ENCODE measurements at regions not wholly inside any gene's neighbourhood (a gene's known extent, or its start where the extent isn't known, plus 50 kb on each side); places are given as distances from the start of the nearest gene placed in this dataset.

DNA sequence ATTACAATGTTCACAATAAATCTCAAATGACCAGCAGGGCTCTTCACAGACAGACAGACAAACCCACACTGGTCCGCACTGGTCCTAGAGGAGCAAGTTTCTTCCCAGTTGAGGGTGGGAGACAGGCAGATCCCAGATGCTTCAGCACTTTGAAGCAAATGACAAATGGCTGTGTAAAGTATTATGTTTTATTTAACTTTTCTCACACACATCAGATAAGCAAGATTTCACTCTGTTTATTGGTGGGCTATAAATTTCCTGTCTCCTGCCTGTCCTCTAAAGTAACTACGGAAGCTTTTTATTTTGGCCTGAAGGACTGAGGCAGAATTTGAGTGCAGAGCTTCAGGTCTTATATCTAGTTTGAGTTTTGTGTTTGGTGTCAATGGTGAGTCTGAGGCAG is 174.7 kb upstream of the MTNR1B start:
- 89% methylated on average over 2 of the region's 2 CpGs; no CpG with 5 or more reads in 1 of the 2 experiments for WGBS, 2 experiments (ENCODE audit: extremely low coverage in 1 of 2, insufficient coverage in 1 of 2, insufficient read length in 1 of 2, insufficient replicate concordance in 2 of 2, low coverage in 1 of 2, low lambda C conversion rate in 2 of 2, missing lambda C conversion rate in 1 of 2)
- no peak for DNase-seq (ENCODE audit: low read depth in 1 of 2, low spot score in 2 of 2)
- TF ChIP-seq, protein P1, sequence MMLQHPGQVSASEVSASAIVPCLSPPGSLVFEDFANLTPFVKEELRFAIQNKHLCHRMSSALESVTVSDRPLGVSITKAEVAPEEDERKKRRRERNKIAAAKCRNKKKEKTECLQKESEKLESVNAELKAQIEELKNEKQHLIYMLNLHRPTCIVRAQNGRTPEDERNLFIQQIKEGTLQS (IDR thresholded peaks at IDR 0.05; ENCODE audit: insufficient read depth, low read depth, low read length), result no peak
- TF ChIP-seq, protein P2, sequence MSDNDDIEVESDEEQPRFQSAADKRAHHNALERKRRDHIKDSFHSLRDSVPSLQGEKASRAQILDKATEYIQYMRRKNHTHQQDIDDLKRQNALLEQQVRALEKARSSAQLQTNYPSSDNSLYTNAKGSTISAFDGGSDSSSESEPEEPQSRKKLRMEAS (IDR thresholded peaks at IDR 0.05), result no peak
- no peak for TF ChIP-seq SP1 (IDR thresholded peaks at IDR 0.05; ENCODE audit: low read depth, low read length)
- no peak for TF ChIP-seq TBP (IDR thresholded peaks at IDR 0.05; ENCODE audit: low read depth, low read length)
- no peak for TF ChIP-seq EP300 (IDR thresholded peaks at IDR 0.05; ENCODE audit: borderline replicate concordance in 1 of 2, low read depth in 2 of 2, low read length in 2 of 2)
- TF ChIP-seq HDAC6 (IDR thresholded peaks at IDR 0.05; ENCODE audit: low read depth, low read length), result no peak
- TF ChIP-seq NANOG (IDR thresholded peaks at IDR 0.05; ENCODE audit: insufficient read depth, low read depth, low read length, poor library complexity, severe bottlenecking), result no peak
- TF ChIP-seq SP2 (IDR thresholded peaks at IDR 0.05; ENCODE audit: low read length), result no peak
- TF ChIP-seq POLR2AphosphoS5 (IDR thresholded peaks at IDR 0.05; ENCODE audit: low read depth, low read length), result no peak
- no peak for TF ChIP-seq SIX5 (IDR thresholded peaks at IDR 0.05; ENCODE audit: low read depth, low read length)
- no peak for TF ChIP-seq SRF (IDR thresholded peaks at IDR 0.05; ENCODE audit: low read depth, low read length)
- TF ChIP-seq, protein P3, sequence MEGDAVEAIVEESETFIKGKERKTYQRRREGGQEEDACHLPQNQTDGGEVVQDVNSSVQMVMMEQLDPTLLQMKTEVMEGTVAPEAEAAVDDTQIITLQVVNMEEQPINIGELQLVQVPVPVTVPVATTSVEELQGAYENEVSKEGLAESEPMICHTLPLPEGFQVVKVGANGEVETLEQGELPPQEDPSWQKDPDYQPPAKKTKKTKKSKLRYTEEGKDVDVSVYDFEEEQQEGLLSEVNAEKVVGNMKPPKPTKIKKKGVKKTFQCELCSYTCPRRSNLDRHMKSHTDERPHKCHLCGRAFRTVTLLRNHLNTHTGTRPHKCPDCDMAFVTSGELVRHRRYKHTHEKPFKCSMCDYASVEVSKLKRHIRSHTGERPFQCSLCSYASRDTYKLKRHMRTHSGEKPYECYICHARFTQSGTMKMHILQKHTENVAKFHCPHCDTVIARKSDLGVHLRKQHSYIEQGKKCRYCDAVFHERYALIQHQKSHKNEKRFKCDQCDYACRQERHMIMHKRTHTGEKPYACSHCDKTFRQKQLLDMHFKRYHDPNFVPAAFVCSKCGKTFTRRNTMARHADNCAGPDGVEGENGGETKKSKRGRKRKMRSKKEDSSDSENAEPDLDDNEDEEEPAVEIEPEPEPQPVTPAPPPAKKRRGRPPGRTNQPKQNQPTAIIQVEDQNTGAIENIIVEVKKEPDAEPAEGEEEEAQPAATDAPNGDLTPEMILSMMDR (IDR thresholded peaks at IDR 0.05; ENCODE audit: control extremely low read depth in 1 of 3, insufficient read depth in 1 of 3, low read depth in 1 of 3, low read length in 3 of 3), result no peak

More for the DNA sequence above, 174.7 kb upstream of the MTNR1B start:
- Histone ChIP-seq H3K4me3 (ENCODE audit: extremely low read depth in 1 of 4, insufficient read depth in 2 of 4, low read depth in 3 of 4, low read length in 4 of 4) (no peak overlapping the region), H3K4ac (replicated peaks; ENCODE audit: insufficient read length, low read depth, low read length) (no peak overlapping the region), H4K20me1 (replicated peaks in 1 of 2; ENCODE audit: control insufficient read depth in 1 of 2, insufficient read depth in 2 of 2, low read length in 2 of 2) (no peaks in the 10 kb centered on the region), H3K79me1 (ENCODE audit: low read depth, low read length) (no peaks in the 10 kb centered on the region), H3K27me3 (replicated peaks in 1 of 4; ENCODE audit: control insufficient read depth in 3 of 4, extremely low read depth in 1 of 4, insufficient read depth in 3 of 4, low read length in 3 of 4) (no peaks in the 10 kb centered on the region), H4K91ac (replicated peaks; ENCODE audit: insufficient read length, low read length) (no peak overlapping the region), H3K18ac (ENCODE audit: extremely low read depth, low read length) (no peak overlapping the region), H4K5ac (ENCODE audit: insufficient read length, low read depth, low read length) (no peak overlapping the region), H3K23me2 (ENCODE audit: low read depth, low read length) (no peaks in the 10 kb centered on the region), H2AFZ (ENCODE audit: low read length) (no peak overlapping the region), H2BK15ac (ENCODE audit: low read length) (no peak overlapping the region), H2BK20ac (ENCODE audit: low read length) (no peak overlapping the region), H2BK5ac (ENCODE audit: low read depth, low read length) (no peak overlapping the region), H2BK120ac (replicated peaks; ENCODE audit: low read depth, low read length) (peak overlapping the region; percentile 73), H3K14ac (ENCODE audit: insufficient read length) (no peak overlapping the region), H3K9ac (replicated peaks in 1 of 4; ENCODE audit: extremely low read depth in 1 of 4, low read depth in 3 of 4, low read length in 3 of 4) (no peak overlapping the region), H3K36me3 (ENCODE audit: control insufficient read depth in 2 of 4, insufficient read depth in 4 of 4, low read length in 3 of 4) (peaks cover 0 to 15% (median 2%) of the 10 kb centered on the region in 4 experiments; a peak in 3 of 8 replicates), H3K9me3 (ENCODE audit: insufficient read depth in 2 of 2, low read depth in 1 of 2, low read length in 1 of 2) (no peaks in the 10 kb centered on the region; a peak in 1 of 4 replicates), H3K4me2 (ENCODE audit: insufficient read depth in 1 of 2, low read depth in 2 of 2, low read length in 2 of 2) (no peak overlapping the region), H3K4me1 (replicated peaks in 1 of 4; ENCODE audit: control insufficient read depth in 3 of 4, insufficient read depth in 4 of 4, low read length in 3 of 4) (peaks cover 0 to 11% (median 3%) of the 10 kb centered on the region in 4 experiments; a peak in 3 of 7 replicates), H3K56ac (replicated peaks; ENCODE audit: insufficient read length, low read depth, low read length) (no peak overlapping the region), H4K8ac (ENCODE audit: extremely low read depth, insufficient read depth, low read length) (no peak overlapping the region), H2BK12ac (ENCODE audit: low read depth, low read length) (no peak overlapping the region), H3K23ac (ENCODE audit: insufficient read length) (no peak overlapping the region), H3K27ac (ENCODE audit: low read depth, low read length) (no peak overlapping the region), H2AK5ac (ENCODE audit: low read depth, low read length) (no peak overlapping the region), H3K79me2 (ENCODE audit: control insufficient read depth in 1 of 2, insufficient read depth in 2 of 2, low read length in 2 of 2) (no peaks in the 10 kb centered on the region)
- ChIA-PET POLR2A (ENCODE audit: partially characterized antibody) (no interaction called here), CTCF (ENCODE audit: partially characterized antibody) (no interaction called here)
- no peak for FAIRE-seq
